ENCODE measurements at regions not wholly inside any gene's neighbourhood (a gene's known extent, or its start where the extent isn't known, plus 50 kb on each side); places are given as distances from the start of the nearest gene placed in this dataset.

DNA sequence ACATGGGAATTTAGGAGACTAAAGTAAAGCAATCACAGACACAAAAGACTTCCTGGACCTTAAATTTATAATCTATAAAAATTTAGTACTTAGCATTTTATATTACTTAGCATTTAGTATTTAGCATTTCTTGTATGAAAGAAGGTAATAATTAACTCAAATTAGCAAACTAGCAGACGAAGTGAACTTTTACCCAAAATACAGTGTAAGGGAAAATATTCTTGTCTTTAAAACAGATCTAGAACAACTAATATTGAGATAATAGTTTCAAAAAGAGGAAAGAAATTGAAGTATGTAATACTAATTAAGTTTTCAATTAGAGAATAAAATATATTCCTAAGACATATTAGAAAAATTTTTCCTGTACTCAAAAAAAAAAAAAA lies 134.5 kb upstream of the ZNF804A start:
- H3K9me3 Mint-ChIP-seq = no peaks in the 10 kb centered on the region
- Histone ChIP-seq H3K79me2 (replicated peaks; ENCODE audit: insufficient read depth) (no peaks in the 10 kb centered on the region), H3K27ac (ENCODE audit: low read depth) (no peak overlapping the region), H3F3A (replicated peaks; ENCODE audit: low read depth) (no peaks in the 10 kb centered on the region), H3K27me3 (ENCODE audit: insufficient read depth) (no peaks in the 10 kb centered on the region), H3K9me2 (ENCODE audit: insufficient read depth) (no peaks in the 10 kb centered on the region), H3K4me3 (no peak overlapping the region), H2AFZ (no peak overlapping the region), H3K4me1 (ENCODE audit: insufficient read depth) (no peaks in the 10 kb centered on the region), H3K4me2 (no peak overlapping the region), H4K20me1 (replicated peaks; ENCODE audit: insufficient read depth) (no peaks in the 10 kb centered on the region), H3K36me3 (ENCODE audit: insufficient read depth) (no peaks in the 10 kb centered on the region)
- no peak overlapping the region for H3K4me3 Mint-ChIP-seq
- TF ChIP-seq JUNB (IDR thresholded peaks at IDR 0.05; ENCODE audit: unreplicated experiment) = no peak
- TF ChIP-seq, protein P1, sequence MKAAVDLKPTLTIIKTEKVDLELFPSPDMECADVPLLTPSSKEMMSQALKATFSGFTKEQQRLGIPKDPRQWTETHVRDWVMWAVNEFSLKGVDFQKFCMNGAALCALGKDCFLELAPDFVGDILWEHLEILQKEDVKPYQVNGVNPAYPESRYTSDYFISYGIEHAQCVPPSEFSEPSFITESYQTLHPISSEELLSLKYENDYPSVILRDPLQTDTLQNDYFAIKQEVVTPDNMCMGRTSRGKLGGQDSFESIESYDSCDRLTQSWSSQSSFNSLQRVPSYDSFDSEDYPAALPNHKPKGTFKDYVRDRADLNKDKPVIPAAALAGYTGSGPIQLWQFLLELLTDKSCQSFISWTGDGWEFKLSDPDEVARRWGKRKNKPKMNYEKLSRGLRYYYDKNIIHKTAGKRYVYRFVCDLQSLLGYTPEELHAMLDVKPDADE (IDR thresholded peaks at IDR 0.05) = no peak
- no peak for TF ChIP-seq EZH2 (IDR thresholded peaks at IDR 0.05; ENCODE audit: low read depth, unreplicated experiment)
- TF ChIP-seq, protein P2, sequence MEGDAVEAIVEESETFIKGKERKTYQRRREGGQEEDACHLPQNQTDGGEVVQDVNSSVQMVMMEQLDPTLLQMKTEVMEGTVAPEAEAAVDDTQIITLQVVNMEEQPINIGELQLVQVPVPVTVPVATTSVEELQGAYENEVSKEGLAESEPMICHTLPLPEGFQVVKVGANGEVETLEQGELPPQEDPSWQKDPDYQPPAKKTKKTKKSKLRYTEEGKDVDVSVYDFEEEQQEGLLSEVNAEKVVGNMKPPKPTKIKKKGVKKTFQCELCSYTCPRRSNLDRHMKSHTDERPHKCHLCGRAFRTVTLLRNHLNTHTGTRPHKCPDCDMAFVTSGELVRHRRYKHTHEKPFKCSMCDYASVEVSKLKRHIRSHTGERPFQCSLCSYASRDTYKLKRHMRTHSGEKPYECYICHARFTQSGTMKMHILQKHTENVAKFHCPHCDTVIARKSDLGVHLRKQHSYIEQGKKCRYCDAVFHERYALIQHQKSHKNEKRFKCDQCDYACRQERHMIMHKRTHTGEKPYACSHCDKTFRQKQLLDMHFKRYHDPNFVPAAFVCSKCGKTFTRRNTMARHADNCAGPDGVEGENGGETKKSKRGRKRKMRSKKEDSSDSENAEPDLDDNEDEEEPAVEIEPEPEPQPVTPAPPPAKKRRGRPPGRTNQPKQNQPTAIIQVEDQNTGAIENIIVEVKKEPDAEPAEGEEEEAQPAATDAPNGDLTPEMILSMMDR (conservative IDR thresholded peaks at IDR 0.05; ENCODE audit: low read depth in 2 of 2) = no peak
- TF ChIP-seq EZH2phosphoT487 (IDR thresholded peaks at IDR 0.05; ENCODE audit: unreplicated experiment) = no peak
- TF ChIP-seq CREB1 (CRISPR knock-in tag; IDR thresholded peaks at IDR 0.05; ENCODE audit: low read depth) = no peak
- no peak for TF ChIP-seq STAT1 (IDR thresholded peaks at IDR 0.05; ENCODE audit: unreplicated experiment)
- H3K36me3 Mint-ChIP-seq (ENCODE audit: low read depth) = no peaks in the 10 kb centered on the region
- ATAC-seq (no peak), DNase-seq (ENCODE audit: low spot score) (no peak)
- H3K27ac Mint-ChIP-seq = no peak overlapping the region
- H3K27me3 Mint-ChIP-seq (ENCODE audit: insufficient read depth, low read depth, poor library complexity) = no peaks in the 10 kb centered on the region
- H3K4me1 Mint-ChIP-seq = 0 out of 3 replicates have a peak, but pooled peaks cover 3% of the 10 kb centered on the region

DNA sequence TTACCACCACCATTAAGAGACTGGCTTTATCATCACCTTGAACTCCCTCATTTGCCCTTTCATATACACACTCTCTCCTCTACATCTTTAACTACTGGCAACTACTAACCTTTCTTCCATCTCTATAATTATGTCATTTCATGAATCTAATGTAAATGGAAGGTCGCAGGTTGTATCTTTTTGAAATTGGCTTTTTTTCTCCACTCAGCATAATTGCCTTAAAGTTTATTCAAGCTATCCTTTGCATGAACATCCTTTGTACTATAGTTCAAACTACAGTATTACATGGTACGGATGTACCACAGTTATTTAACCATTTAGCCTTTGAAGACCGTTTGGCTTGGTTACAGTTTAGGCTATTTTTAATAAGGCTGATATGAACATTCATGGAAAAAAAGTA lies 129.5 kb upstream of the ZNF804A start:
- TF ChIP-seq, protein P2 (conservative IDR thresholded peaks at IDR 0.05; ENCODE audit: low read depth in 2 of 2) = no peak
- TF ChIP-seq, protein P1 (IDR thresholded peaks at IDR 0.05) = no peak
- no peak for TF ChIP-seq CREB1 (CRISPR knock-in tag; IDR thresholded peaks at IDR 0.05; ENCODE audit: low read depth)
- TF ChIP-seq POLR2AphosphoS5 (IDR thresholded peaks at IDR 0.05; ENCODE audit: low read depth) = no peak
- TF ChIP-seq NANOG (IDR thresholded peaks at IDR 0.05; ENCODE audit: borderline replicate concordance) = no peak
- TF ChIP-seq ZNF114 (CRISPR knock-in tag; IDR thresholded peaks at IDR 0.05) = no peak
- no peak for TF ChIP-seq ZNF331 (CRISPR knock-in tag; IDR thresholded peaks at IDR 0.05; ENCODE audit: low read depth)
- TF ChIP-seq JUNB (IDR thresholded peaks at IDR 0.05; ENCODE audit: unreplicated experiment) = no peak
- no peak for TF ChIP-seq STAT1 (IDR thresholded peaks at IDR 0.05; ENCODE audit: unreplicated experiment)
- no peaks in the 10 kb centered on the region for H3K27me3 Mint-ChIP-seq (ENCODE audit: insufficient read depth, low read depth, poor library complexity)
- no peak overlapping the region for H3K4me3 Mint-ChIP-seq
- no peaks in the 10 kb centered on the region; the same call in 1 of the 2 replicates for H3K9me2 ChIP-seq (ENCODE audit: insufficient read depth)
- no peaks in the 10 kb centered on the region for H4K20me1 ChIP-seq (replicated peaks; ENCODE audit: insufficient read depth)
- no peaks in the 10 kb centered on the region for H3K4me1 ChIP-seq (ENCODE audit: insufficient read depth)
- no peak overlapping the region for H3K4me3 ChIP-seq
- DNase-seq (ENCODE audit: low spot score) (no peak), ATAC-seq (no peak)
- no peak overlapping the region for H3K4me2 ChIP-seq
- H3K36me3 Mint-ChIP-seq (ENCODE audit: low read depth) = no peaks in the 10 kb centered on the region
- H3K36me3 ChIP-seq (ENCODE audit: insufficient read depth) = no peaks in the 10 kb centered on the region
- no peaks in the 10 kb centered on the region for H3K27me3 ChIP-seq (ENCODE audit: insufficient read depth)
- no peaks in the 10 kb centered on the region for H3K9me3 Mint-ChIP-seq
- no peak overlapping the region for H3K27ac Mint-ChIP-seq
- no peak overlapping the region for H2AFZ ChIP-seq
- H3K79me2 ChIP-seq (replicated peaks; ENCODE audit: insufficient read depth) = no peaks in the 10 kb centered on the region
- H3K27ac ChIP-seq (ENCODE audit: low read depth) = no peak overlapping the region
- 0 out of 3 replicates have a peak, but pooled peaks cover 3% of the 10 kb centered on the region for H3K4me1 Mint-ChIP-seq
- no peaks in the 10 kb centered on the region for H3F3A ChIP-seq (replicated peaks; ENCODE audit: low read depth)

Data from GM23338 (cell line).